Esophagus muscularis mucosa (tissue), 4 donors: ENCODE measurements at regions not wholly inside any gene's neighbourhood (a gene's known extent, or its start where the extent isn't known, plus 50 kb on each side); places are given as distances from the start of the nearest gene placed in this dataset.

Source experiments
- CTCF ChIP-seq, 3 experiments: fragments of 200-600 bp in 2 of 3; fragments of 450-650 bp in 1 of 3; sonication (generic) in 2 of 3; IDR thresholded peaks; one replicate each; pipeline ENCODE4 v1.5.1; 2017 to 2019; ENCODE audit warnings: antibody characterized with exemption in 3 of 3, mild to moderate bottlenecking in 2 of 3, moderate library complexity in 1 of 3
- EP300 ChIP-seq: sonication (generic); formaldehyde crosslinking; IDR thresholded peaks from one replicate; pipeline ENCODE4 v1.6.1; 2017; ENCODE audit warnings: antibody characterized with exemption
- POLR2A ChIP-seq: fragments of 450-650 bp; IDR thresholded peaks from one replicate; pipeline ENCODE4 v1.6.1; 2017; ENCODE audit warnings: antibody characterized with exemption, moderate library complexity, mild to moderate bottlenecking, low read depth
- POLR2AphosphoS5 ChIP-seq, 2 donors: sonication (generic); formaldehyde crosslinking; IDR thresholded peaks; one replicate each; pipeline ENCODE4 v1.6.1; 2017; ENCODE audit warnings: antibody characterized with exemption in 2 of 2

DNA sequence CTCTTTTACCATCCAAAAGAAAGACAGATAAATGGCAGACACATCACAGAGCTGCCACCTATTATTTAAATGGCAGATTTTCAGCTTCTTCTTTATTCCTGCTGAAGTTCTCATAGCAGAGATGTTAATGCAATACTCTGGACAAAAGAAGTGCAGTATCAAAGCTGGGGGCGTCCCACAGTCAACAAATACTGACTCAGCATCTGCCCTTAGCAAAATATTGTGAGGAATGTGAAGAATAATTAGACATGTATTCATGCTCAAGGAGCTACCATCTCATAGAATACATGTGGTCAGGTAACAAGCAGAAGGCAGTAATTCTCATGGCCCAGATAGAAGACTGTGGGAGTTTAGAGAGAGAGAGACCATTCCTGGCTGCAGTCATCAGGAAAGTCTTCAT, 108.0 kb upstream of the TANK start:
- TF ChIP-seq POLR2A (no peak), POLR2AphosphoS5 (IDR thresholded peaks at IDR 0.05) (no peak), CTCF (IDR thresholded peaks at IDR 0.05) (no peak), EP300 (no peak)
